HCT116 (cell line): ENCODE measurements at regions not wholly inside any gene's neighbourhood (a gene's known extent, or its start where the extent isn't known, plus 50 kb on each side); places are given as distances from the start of the nearest gene placed in this dataset.

ENCODE experiments used
- ATAC-seq: fragments of 200-7000 bp; cut with Tn5 transposase; 2 replicates; pipeline ENCODE4 v1.9.1; 2020; ENCODE audit warnings: mild to moderate bottlenecking, moderate library complexity
- BruUV-seq: library from RNA; stranded (reverse); fragments of 400-500 nt; replicated peaks from 2 replicates; lab custom pipeline; 2021; lab: Mats Ljungman, UMichigan
- CTCF ChIA-PET: fragments of 300-600 bp; sonication (Branson Sonifier 250); formaldehyde crosslinking; loops from one replicate; lab custom pipeline; 2021; ENCODE audit warnings: antibody characterized with exemption; lab: Charles Lee
- POLR2A ChIA-PET: fragments of 300-600, 350-600 bp; sonication (Branson Sonifier 250); formaldehyde crosslinking; loops from one replicate; lab custom pipeline; 2021; ENCODE audit warnings: antibody characterized with exemption; lab: Charles Lee
- RAD21 ChIA-PET, 2 experiments: fragments of 300-600 bp; sonication (Branson Sonifier 250); formaldehyde crosslinking; loops; one replicate each; lab custom pipeline; 2023; ENCODE audit warnings: low total read pairs in 2 of 2; ENCODE audit not compliant: uncharacterized antibody in 2 of 2, unreplicated experiment in 2 of 2, low non-redundant PET in 1 of 2; lab: Charles Lee
- DNase-seq: peaks from one replicate; pipeline ENCODE4 v3.0.0-alpha.2; 2010; ENCODE audit warnings: low read depth, low spot score
- H2AFZ ChIP-seq: fragments of 200-600 bp; shearing (Covaris generic), sonication (generic); 2 replicates; pipeline ENCODE4 v1.6.1; 2017; ENCODE audit warnings: low read depth, mixed run types, mixed read lengths, antibody characterized with exemption, low read length; ENCODE audit not compliant: poor library complexity, severe bottlenecking
- H3K27ac ChIP-seq: 2 replicates; pipeline ENCODE4 v1.5.1; 2012; ENCODE audit warnings: low read depth, low read length
- H3K27me3 ChIP-seq: fragments of 200-600 bp; sonication (generic); 2 replicates; pipeline ENCODE4 v1.6.1; 2016; ENCODE audit warnings: mixed run types, low read length, mixed read lengths; ENCODE audit not compliant: insufficient read depth
- H3K36me3 ChIP-seq, 2 experiments: fragments of 200-500 bp in 1 of 2; fragments of 200-600 bp in 1 of 2; sonication (Bioruptor generic) in 1 of 2; sonication (generic) in 1 of 2; 2 replicates each; pipeline versions ENCODE4 v1.5.1 to v1.6.1; 2014 to 2016; ENCODE audit warnings: low read length in 2 of 2, inconsistent platforms in 1 of 2, mixed read lengths in 1 of 2, mixed run types in 1 of 2; ENCODE audit not compliant: insufficient read depth in 2 of 2, control insufficient read depth in 1 of 2
- H3K4me1 ChIP-seq, 2 experiments: fragments of 200-600 bp in 1 of 2; sonication (generic) in 1 of 2; 2 replicates each; pipeline versions ENCODE4 v1.5.1 to v1.6.1; 2012 to 2017; ENCODE audit warnings: low read length in 2 of 2, inconsistent platforms in 1 of 2, mild to moderate bottlenecking in 1 of 2, mixed read lengths in 1 of 2, mixed run types in 1 of 2, moderate library complexity in 1 of 2; ENCODE audit not compliant: insufficient read depth in 2 of 2, control insufficient read depth in 1 of 2
- H3K4me2 ChIP-seq: fragments of 200-600 bp; sonication (generic); 2 replicates; pipeline ENCODE4 v1.6.1; 2017; ENCODE audit warnings: mixed run types, low read length, mixed read lengths
- H3K4me3 ChIP-seq, 2 experiments: fragments of 200-600 bp in 1 of 2; sonication (generic) in 1 of 2; replicated peaks in 1 of 2; 2 replicates each; pipeline ENCODE4 v1.5.1; 2011 to 2016; ENCODE audit warnings: low read length in 2 of 2, control low read depth in 1 of 2, low read depth in 1 of 2, mild to moderate bottlenecking in 1 of 2, mixed read lengths in 1 of 2, mixed run types in 1 of 2
- H3K79me2 ChIP-seq: fragments of 200-600 bp; sonication (generic); 2 replicates; pipeline ENCODE4 v1.6.1; 2017; ENCODE audit warnings: mild to moderate bottlenecking, mixed run types, low read length, moderate library complexity, mixed read lengths; ENCODE audit not compliant: insufficient read depth
- H3K9ac ChIP-seq: fragments of 200-600 bp; sonication (generic); 2 replicates; pipeline ENCODE4 v1.6.1; 2016; ENCODE audit warnings: low read length, mixed read lengths
- H3K9me2 ChIP-seq: fragments of 200-600 bp; sonication (generic), shearing (Covaris generic); 2 replicates; pipeline ENCODE4 v1.6.1; 2017; ENCODE audit warnings: mixed run types, mild to moderate bottlenecking, moderate library complexity; ENCODE audit not compliant: insufficient read depth
- H3K9me3 ChIP-seq, 2 experiments: fragments of 200-500 bp in 1 of 2; fragments of 200-600 bp in 1 of 2; sonication (Bioruptor generic) in 1 of 2; sonication (generic) in 1 of 2; 2 replicates each; pipeline ENCODE4 v1.6.1; 2014 to 2017; ENCODE audit warnings: low read length in 2 of 2, mixed read lengths in 2 of 2, inconsistent platforms in 1 of 2, low read depth in 1 of 2, mild to moderate bottlenecking in 1 of 2, mixed run types in 1 of 2, moderate library complexity in 1 of 2; ENCODE audit not compliant: control insufficient read depth in 1 of 2, insufficient read depth in 1 of 2
- H4K20me1 ChIP-seq: fragments of 200-600 bp; sonication (generic), shearing (Covaris generic); 2 replicates; pipeline ENCODE4 v1.6.1; 2017; ENCODE audit warnings: mixed run types, mild to moderate bottlenecking, moderate library complexity; ENCODE audit not compliant: insufficient read depth
- ATF3 ChIP-seq: IDR thresholded peaks from 2 replicates; pipeline ENCODE4 v1.6.1; 2012
- CEBPB ChIP-seq: IDR thresholded peaks from 2 replicates; pipeline ENCODE4 v1.6.1; 2012; ENCODE audit warnings: low read depth
- EGR1 ChIP-seq: IDR thresholded peaks from 2 replicates; pipeline ENCODE4 v1.6.1; 2012; ENCODE audit warnings: low read depth
- FOSL1 ChIP-seq: IDR thresholded peaks from 2 replicates; pipeline ENCODE4 v1.6.1; 2012; ENCODE audit warnings: low read depth
- JUND ChIP-seq: IDR thresholded peaks from 2 replicates; pipeline ENCODE4 v1.6.1; 2012
- MAX ChIP-seq: IDR thresholded peaks from 2 replicates; pipeline ENCODE4 v1.6.1; 2012
- POLR2A ChIP-seq: IDR thresholded peaks from 2 replicates; pipeline ENCODE4 v1.7.0; 2011; ENCODE audit warnings: borderline replicate concordance; ENCODE audit not compliant: insufficient read depth, insufficient read length; ENCODE audit errors: extremely low read depth
- SIN3A ChIP-seq: IDR thresholded peaks from 2 replicates; pipeline ENCODE4 v1.6.1; 2012; ENCODE audit warnings: low read depth
- SRF ChIP-seq: IDR thresholded peaks from 2 replicates; pipeline ENCODE4 v1.6.1; 2012; ENCODE audit warnings: low read depth
- TCF7L2 ChIP-seq: IDR thresholded peaks from 2 replicates; pipeline ENCODE4 v1.7.0; 2011; ENCODE audit warnings: borderline replicate concordance, inconsistent platforms; ENCODE audit not compliant: insufficient read depth, insufficient read length; ENCODE audit errors: extremely low read depth
- YY1 ChIP-seq: IDR thresholded peaks from 2 replicates; pipeline ENCODE4 v1.6.1; 2011; ENCODE audit warnings: low read length, low read depth, moderate library complexity, mild to moderate bottlenecking; ENCODE audit not compliant: insufficient replicate concordance; ENCODE audit errors: extremely low read depth
- ZFX ChIP-seq: fragments of 450-650 bp; IDR thresholded peaks from 2 replicates; pipeline ENCODE4 v1.6.1; 2017
- ZNF274 ChIP-seq: fragments of 200-500 bp; sonication (Bioruptor generic); IDR thresholded peaks from 2 replicates; pipeline ENCODE4 v1.6.1; 2014; ENCODE audit warnings: mild to moderate bottlenecking, low read depth, low read length, inconsistent platforms
- intact Hi-C: fragments of 100-400 bp; cut with micrococcal nuclease; formaldehyde crosslinking; loops from 2 replicates; pipeline ENCODE4 v1.10.0; 2022
- TF ChIP-seq, protein P1 (sequence below), 3 experiments: fragments of 200-600 bp in 1 of 3; sonication (generic) in 1 of 3; IDR thresholded peaks in 2 of 3; conservative IDR thresholded peaks in 1 of 3; 2 replicates each; pipeline ENCODE4 v1.5.1; 2012 to 2017; ENCODE audit warnings: low read depth in 2 of 3, low read length in 2 of 3, antibody characterized with exemption in 1 of 3, borderline replicate concordance in 1 of 3, control low read depth in 1 of 3, mild to moderate bottlenecking in 1 of 3, mixed read lengths in 1 of 3, mixed run types in 1 of 3, moderate library complexity in 1 of 3; ENCODE audit not compliant: insufficient read depth in 1 of 3
- TF ChIP-seq, protein P2 (sequence below): IDR thresholded peaks from 2 replicates; pipeline ENCODE4 v1.6.1; 2011; ENCODE audit warnings: mild to moderate bottlenecking, low read length, moderate library complexity; ENCODE audit not compliant: insufficient replicate concordance; ENCODE audit errors: extremely low read depth

- H3K79me2 ChIP-seq = no peaks in the 10 kb centered on the region
- no peaks in the 10 kb centered on the region for H3K9me3 ChIP-seq
- H3K4me2 ChIP-seq = no peak overlapping the region
- no peak for DNase-seq
- POLR2A ChIA-PET = interaction anchor here (0.9 kb wide), 1 partner anchor 14 kb away, joined by 4 read pairs; no protein-coding TSS in a partner anchor
- H3K4me1 ChIP-seq = no peaks in the 10 kb centered on the region
- H3K27me3 ChIP-seq = no peaks in the 10 kb centered on the region
- H3K9ac ChIP-seq = no peak overlapping the region
- H3K36me3 ChIP-seq = no peaks in the 10 kb centered on the region
- CTCF ChIA-PET = no interaction called here
- H4K20me1 ChIP-seq = no peaks in the 10 kb centered on the region
- no peak overlapping the region for H2AFZ ChIP-seq
- no TSS peak for BruUV-seq
- H3K4me3 ChIP-seq = no peak overlapping the region
- H3K9me2 ChIP-seq = no peaks in the 10 kb centered on the region
- no peak for TF ChIP-seq MAX
- TF ChIP-seq FOSL1 = no peak
- TF ChIP-seq TCF7L2 = no peak
- TF ChIP-seq, protein P1, sequence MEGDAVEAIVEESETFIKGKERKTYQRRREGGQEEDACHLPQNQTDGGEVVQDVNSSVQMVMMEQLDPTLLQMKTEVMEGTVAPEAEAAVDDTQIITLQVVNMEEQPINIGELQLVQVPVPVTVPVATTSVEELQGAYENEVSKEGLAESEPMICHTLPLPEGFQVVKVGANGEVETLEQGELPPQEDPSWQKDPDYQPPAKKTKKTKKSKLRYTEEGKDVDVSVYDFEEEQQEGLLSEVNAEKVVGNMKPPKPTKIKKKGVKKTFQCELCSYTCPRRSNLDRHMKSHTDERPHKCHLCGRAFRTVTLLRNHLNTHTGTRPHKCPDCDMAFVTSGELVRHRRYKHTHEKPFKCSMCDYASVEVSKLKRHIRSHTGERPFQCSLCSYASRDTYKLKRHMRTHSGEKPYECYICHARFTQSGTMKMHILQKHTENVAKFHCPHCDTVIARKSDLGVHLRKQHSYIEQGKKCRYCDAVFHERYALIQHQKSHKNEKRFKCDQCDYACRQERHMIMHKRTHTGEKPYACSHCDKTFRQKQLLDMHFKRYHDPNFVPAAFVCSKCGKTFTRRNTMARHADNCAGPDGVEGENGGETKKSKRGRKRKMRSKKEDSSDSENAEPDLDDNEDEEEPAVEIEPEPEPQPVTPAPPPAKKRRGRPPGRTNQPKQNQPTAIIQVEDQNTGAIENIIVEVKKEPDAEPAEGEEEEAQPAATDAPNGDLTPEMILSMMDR (IDR thresholded peaks at IDR 0.05 in 2 of 3, conservative IDR thresholded peaks at IDR 0.05 in 1 of 3; ENCODE audit: borderline replicate concordance in 1 of 3, insufficient read depth in 1 of 3, low read depth in 2 of 3, low read length in 2 of 3) = no peak
- TF ChIP-seq POLR2A = no peak
- TF ChIP-seq CEBPB = no peak
- TF ChIP-seq ATF3 = no peak
- TF ChIP-seq EGR1 = no peak
- no peak for TF ChIP-seq JUND
- TF ChIP-seq YY1 = no peak
- no peak for TF ChIP-seq ZNF274
- TF ChIP-seq SIN3A = no peak
- TF ChIP-seq SRF = no peak
- no peak for TF ChIP-seq ZFX
- TF ChIP-seq, protein P2, sequence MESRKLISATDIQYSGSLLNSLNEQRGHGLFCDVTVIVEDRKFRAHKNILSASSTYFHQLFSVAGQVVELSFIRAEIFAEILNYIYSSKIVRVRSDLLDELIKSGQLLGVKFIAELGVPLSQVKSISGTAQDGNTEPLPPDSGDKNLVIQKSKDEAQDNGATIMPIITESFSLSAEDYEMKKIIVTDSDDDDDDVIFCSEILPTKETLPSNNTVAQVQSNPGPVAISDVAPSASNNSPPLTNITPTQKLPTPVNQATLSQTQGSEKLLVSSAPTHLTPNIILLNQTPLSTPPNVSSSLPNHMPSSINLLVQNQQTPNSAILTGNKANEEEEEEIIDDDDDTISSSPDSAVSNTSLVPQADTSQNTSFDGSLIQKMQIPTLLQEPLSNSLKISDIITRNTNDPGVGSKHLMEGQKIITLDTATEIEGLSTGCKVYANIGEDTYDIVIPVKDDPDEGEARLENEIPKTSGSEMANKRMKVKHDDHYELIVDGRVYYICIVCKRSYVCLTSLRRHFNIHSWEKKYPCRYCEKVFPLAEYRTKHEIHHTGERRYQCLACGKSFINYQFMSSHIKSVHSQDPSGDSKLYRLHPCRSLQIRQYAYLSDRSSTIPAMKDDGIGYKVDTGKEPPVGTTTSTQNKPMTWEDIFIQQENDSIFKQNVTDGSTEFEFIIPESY = no peak
- RAD21 ChIA-PET = no interaction called here
- H3K27ac ChIP-seq = no peak overlapping the region
- ATAC-seq = no peak
- intact Hi-C loops = no loop called here
Observed at GRCh38 chr16:87248714-87249113, 68.5 kb downstream of the C16orf95 start.
